H1 (cell line): ENCODE measurements at regions not wholly inside any gene's neighbourhood (a gene's known extent, or its start where the extent isn't known, plus 50 kb on each side); places are given as distances from the start of the nearest gene placed in this dataset.

Experiments used
- CTCF ChIA-PET: fragments of 300-600 bp; sonication (Branson Sonifier 250); formaldehyde crosslinking; loops from one replicate; lab custom pipeline; 2021; ENCODE audit not compliant: partially characterized antibody; lab: Charles Lee
- POLR2A ChIA-PET: fragments of 300-600 bp; sonication (Branson Sonifier 250); formaldehyde crosslinking; loops from one replicate; lab custom pipeline; 2021; ENCODE audit warnings: inconsistent platforms; ENCODE audit not compliant: partially characterized antibody; lab: Charles Lee
- DNase-seq, 2 experiments: peaks; one replicate each; pipeline versions ENCODE4 v3.0.0 to v3.0.0-alpha.2; 2010 to 2022; ENCODE audit warnings: low spot score in 2 of 2, low read depth in 1 of 2, mixed read lengths in 1 of 2
- FAIRE-seq: peaks from 2 replicates; lab custom pipeline; 2011; peaks lifted over from hg19 to GRCh38; lab: Jason Lieb, UNC
- H2AFZ ChIP-seq: 2 replicates; pipeline ENCODE4 v1.8.1; 2012; ENCODE audit warnings: low read length, inconsistent platforms
- H2AK5ac ChIP-seq: 2 replicates; pipeline ENCODE4 v1.6.1; 2013; ENCODE audit warnings: low read depth, low read length
- H2BK120ac ChIP-seq: replicated peaks from 2 replicates; pipeline ENCODE3; 2013; ENCODE audit warnings: low read depth, low read length, inconsistent platforms
- H2BK12ac ChIP-seq: 2 replicates; pipeline ENCODE4 v1.6.1; 2013; ENCODE audit warnings: low read depth, low read length
- H2BK15ac ChIP-seq: 2 replicates; pipeline ENCODE4 v1.6.1; 2013; ENCODE audit warnings: low read length
- H2BK20ac ChIP-seq: 2 replicates; pipeline ENCODE4 v1.6.1; 2013; ENCODE audit warnings: low read length
- H2BK5ac ChIP-seq: 2 replicates; pipeline ENCODE4 v1.6.1; 2013; ENCODE audit warnings: low read depth, low read length
- H3K14ac ChIP-seq: 2 replicates; pipeline ENCODE4 v1.6.1; 2013; ENCODE audit warnings: inconsistent platforms; ENCODE audit not compliant: insufficient read length
- H3K18ac ChIP-seq: 2 replicates; pipeline ENCODE4 v1.6.1; 2013; ENCODE audit warnings: low read length; ENCODE audit errors: extremely low read depth
- H3K23ac ChIP-seq: 2 replicates; pipeline ENCODE4 v1.6.1; 2013; ENCODE audit warnings: inconsistent platforms; ENCODE audit not compliant: insufficient read length
- H3K23me2 ChIP-seq: 2 replicates; pipeline ENCODE4 v1.6.1; 2013; ENCODE audit warnings: low read depth, low read length
- H3K27ac ChIP-seq: 2 replicates; pipeline ENCODE4 v1.6.1; 2011; ENCODE audit warnings: low read depth, low read length, inconsistent platforms
- H3K27me3 ChIP-seq, 4 experiments: replicated peaks in 1 of 4; 1 replicate in 1 of 4; 2 replicates in 3 of 4; pipeline versions ENCODE4 v1.6.1 to v1.8.1; 2011 to 2013; ENCODE audit warnings: low read length in 3 of 4, mild to moderate bottlenecking in 3 of 4, inconsistent platforms in 2 of 4, mixed read lengths in 2 of 4, moderate library complexity in 1 of 4; ENCODE audit not compliant: control insufficient read depth in 3 of 4, insufficient read depth in 3 of 4; ENCODE audit errors: extremely low read depth in 1 of 4
- H3K36me3 ChIP-seq, 4 experiments: 2 replicates each; pipeline versions ENCODE4 v1.6.1 to v1.8.1; 2011 to 2013; ENCODE audit warnings: mild to moderate bottlenecking in 4 of 4, low read length in 3 of 4, moderate library complexity in 2 of 4, control low read depth in 1 of 4, inconsistent platforms in 1 of 4; ENCODE audit not compliant: insufficient read depth in 4 of 4, control insufficient read depth in 2 of 4
- H3K4ac ChIP-seq: replicated peaks from 2 replicates; pipeline ENCODE3; 2013; ENCODE audit warnings: low read length, low read depth, mixed read lengths, inconsistent platforms; ENCODE audit not compliant: insufficient read length
- H3K4me1 ChIP-seq, 4 experiments: replicated peaks in 1 of 4; 1 replicate in 1 of 4; 2 replicates in 3 of 4; pipeline versions ENCODE4 v1.6.1 to v1.8.1; 2011 to 2013; ENCODE audit warnings: low read length in 3 of 4, inconsistent platforms in 2 of 4, mixed read lengths in 1 of 4; ENCODE audit not compliant: insufficient read depth in 4 of 4, control insufficient read depth in 3 of 4
- H3K4me2 ChIP-seq, 2 experiments: 2 replicates each; pipeline versions ENCODE4 v1.6.1 to v1.8.1; 2011 to 2013; ENCODE audit warnings: low read depth in 2 of 2, low read length in 2 of 2, control low read depth in 1 of 2, inconsistent platforms in 1 of 2, mild to moderate bottlenecking in 1 of 2; ENCODE audit not compliant: insufficient read depth in 1 of 2
- H3K4me3 ChIP-seq, 4 experiments: fragments of 200-600, 300-600 bp in 1 of 4; sonication (generic), shearing (Covaris generic), sonication (Bioruptor Twin) in 1 of 4; 2 replicates each; pipeline versions ENCODE4 v1.5.1 to v1.8.1; 2011 to 2016; ENCODE audit warnings: low read length in 4 of 4, low read depth in 3 of 4, control low read depth in 2 of 4, inconsistent platforms in 2 of 4, mild to moderate bottlenecking in 2 of 4, mixed read lengths in 1 of 4, moderate library complexity in 1 of 4; ENCODE audit not compliant: insufficient read depth in 2 of 4; ENCODE audit errors: extremely low read depth in 1 of 4
- H3K56ac ChIP-seq: replicated peaks from 2 replicates; pipeline ENCODE3; 2013; ENCODE audit warnings: low read depth, mild to moderate bottlenecking, mixed read lengths, low read length, inconsistent platforms; ENCODE audit not compliant: insufficient read length
- H3K79me1 ChIP-seq: 2 replicates; pipeline ENCODE4 v1.6.1; 2013; ENCODE audit warnings: low read depth, low read length, control low read depth
- H3K79me2 ChIP-seq, 2 experiments: 2 replicates each; pipeline versions ENCODE4 v1.6.1 to v1.8.1; 2012 to 2013; ENCODE audit warnings: low read length in 2 of 2, mild to moderate bottlenecking in 2 of 2, inconsistent platforms in 1 of 2; ENCODE audit not compliant: insufficient read depth in 2 of 2, control insufficient read depth in 1 of 2
- H3K9ac ChIP-seq, 4 experiments: replicated peaks in 1 of 4; 1 replicate in 1 of 4; 2 replicates in 3 of 4; pipeline versions ENCODE4 v1.6.1 to v1.8.1; 2011 to 2013; ENCODE audit warnings: low read depth in 3 of 4, low read length in 3 of 4, control low read depth in 2 of 4, mild to moderate bottlenecking in 2 of 4, moderate library complexity in 2 of 4, inconsistent platforms in 1 of 4; ENCODE audit errors: extremely low read depth in 1 of 4
- H3K9me3 ChIP-seq, 2 experiments: 2 replicates each; pipeline versions ENCODE4 v1.6.1 to v1.8.1; 2012 to 2013; ENCODE audit warnings: mild to moderate bottlenecking in 2 of 2, moderate library complexity in 2 of 2, control low read depth in 1 of 2, inconsistent platforms in 1 of 2, low read depth in 1 of 2, low read length in 1 of 2, mixed read lengths in 1 of 2; ENCODE audit not compliant: insufficient read depth in 2 of 2
- H4K20me1 ChIP-seq, 2 experiments: replicated peaks in 1 of 2; 2 replicates each; pipeline versions ENCODE3 to v1.8.1; 2011 to 2013; ENCODE audit warnings: inconsistent platforms in 2 of 2, low read length in 2 of 2, mild to moderate bottlenecking in 1 of 2; ENCODE audit not compliant: insufficient read depth in 2 of 2, control insufficient read depth in 1 of 2
- H4K5ac ChIP-seq: 2 replicates; pipeline ENCODE4 v1.6.1; 2013; ENCODE audit warnings: low read length, low read depth, mixed read lengths, inconsistent platforms; ENCODE audit not compliant: insufficient read length
- H4K8ac ChIP-seq: 2 replicates; pipeline ENCODE4 v1.8.0; 2013; ENCODE audit warnings: mild to moderate bottlenecking, moderate library complexity, low read length, inconsistent platforms; ENCODE audit not compliant: insufficient read depth; ENCODE audit errors: extremely low read depth
- H4K91ac ChIP-seq: replicated peaks from 2 replicates; pipeline ENCODE3; 2013; ENCODE audit warnings: low read length, mixed read lengths, inconsistent platforms; ENCODE audit not compliant: insufficient read length
- ATF2 ChIP-seq: IDR thresholded peaks from 2 replicates; pipeline ENCODE4 v1.6.1; 2012; ENCODE audit warnings: low read length, inconsistent platforms
- ATF3 ChIP-seq: IDR thresholded peaks from 2 replicates; pipeline ENCODE4 v1.6.1; 2011; ENCODE audit warnings: low read depth, mild to moderate bottlenecking, low read length; ENCODE audit not compliant: insufficient read depth
- CBX5 ChIP-seq: fragments of 300-800, 300-1000 bp; sonication (generic); IDR thresholded peaks from 2 replicates; pipeline ENCODE4 v1.7.1; 2016; ENCODE audit warnings: antibody characterized with exemption, low read length, low read depth
- EP300 ChIP-seq, 2 experiments: IDR thresholded peaks; 1 replicate in 1 of 2; 2 replicates in 1 of 2; pipeline ENCODE4 v1.6.1; 2011 to 2012; ENCODE audit warnings: low read depth in 2 of 2, low read length in 2 of 2, mild to moderate bottlenecking in 2 of 2, borderline replicate concordance in 1 of 2, inconsistent platforms in 1 of 2, moderate library complexity in 1 of 2
- GABPA ChIP-seq: IDR thresholded peaks from 2 replicates; pipeline ENCODE4 v1.6.1; 2011; ENCODE audit warnings: mild to moderate bottlenecking, low read length, moderate library complexity, borderline replicate concordance; ENCODE audit not compliant: insufficient read depth
- HDAC2 ChIP-seq, 2 experiments: fragments of 300-600 bp in 1 of 2; sonication (generic) in 1 of 2; IDR thresholded peaks; 2 replicates each; pipeline ENCODE4 v1.6.1; 2011 to 2012; ENCODE audit warnings: low read depth in 2 of 2, low read length in 2 of 2, mild to moderate bottlenecking in 2 of 2, moderate library complexity in 2 of 2, borderline replicate concordance in 1 of 2, inconsistent platforms in 1 of 2
- JUND ChIP-seq: IDR thresholded peaks from 2 replicates; pipeline ENCODE4 v1.6.1; 2011; ENCODE audit warnings: mild to moderate bottlenecking, improper control_type of control experiment, low read length
- PHF8 ChIP-seq: fragments of 200-600 bp; sonication (generic); conservative IDR thresholded peaks from 2 replicates; pipeline ENCODE4 v1.7.1; 2012; ENCODE audit warnings: low read depth, mild to moderate bottlenecking, inconsistent platforms, low read length, moderate library complexity
- POLR2AphosphoS5 ChIP-seq: IDR thresholded peaks from 2 replicates; pipeline ENCODE4 v1.6.1; 2011; ENCODE audit warnings: low read depth, low read length
- SIX5 ChIP-seq: IDR thresholded peaks from 2 replicates; pipeline ENCODE4 v1.6.1; 2011; ENCODE audit warnings: mild to moderate bottlenecking, low read depth, low read length
- SUZ12 ChIP-seq: fragments of 200-600 bp; sonication (generic); IDR thresholded peaks from 2 replicates; pipeline ENCODE4 v1.6.1; 2012; ENCODE audit warnings: mild to moderate bottlenecking, inconsistent platforms, low read length, moderate library complexity, mixed read lengths
- TAF1 ChIP-seq: IDR thresholded peaks from 2 replicates; pipeline ENCODE4 v1.6.1; 2011; ENCODE audit warnings: mild to moderate bottlenecking, low read depth, low read length
- WGBS, 2 experiments: shearing (Covaris generic) in 1 of 2; methylation state at CpG; one replicate each; pipeline versions ENCODE4 v1.1.6 to v1.1.7; 2013 to 2015; ENCODE audit warnings: low lambda C conversion rate in 2 of 2, mixed read lengths in 2 of 2, inconsistent platforms in 1 of 2, low coverage in 1 of 2, missing lambda C conversion rate in 1 of 2; ENCODE audit not compliant: insufficient replicate concordance in 2 of 2, insufficient coverage in 1 of 2, insufficient read length in 1 of 2; ENCODE audit errors: extremely low coverage in 1 of 2, missing lambda C conversion rate in 1 of 2; 5-methylcytosine and 5-hydroxymethylcytosine counted together

- H3K56ac ChIP-seq = no peak overlapping the region
- DNase-seq (no peak), FAIRE-seq (no peak)
- 0 out of 2 replicates have a peak, but pooled peaks cover 2% of the 10 kb centered on the region for H3K23me2 ChIP-seq
- ChIA-PET POLR2A (no interaction called here), CTCF (no interaction called here)
- no peak overlapping the region for H2BK12ac ChIP-seq
- H2BK120ac ChIP-seq = no peak overlapping the region
- 88% methylated on average over 1 of the region's 1 CpG; no CpG with 5 or more reads in 1 of the 2 experiments for WGBS, 2 experiments
- no peak overlapping the region for H4K91ac ChIP-seq
- no peak overlapping the region for H3K4me2 ChIP-seq
- no peak overlapping the region for H3K14ac ChIP-seq
- H3K27ac ChIP-seq = no peak overlapping the region
- no peaks in the 10 kb centered on the region for H3K4me1 ChIP-seq
- 0 out of 7 replicates have a peak, but pooled peaks cover 0 to under 1% (median 0%) of the 10 kb centered on the region in 4 experiments for H3K27me3 ChIP-seq
- H3K18ac ChIP-seq = no peak overlapping the region
- H3K4me3 ChIP-seq = no peak overlapping the region
- H4K5ac ChIP-seq = no peak overlapping the region
- H4K20me1 ChIP-seq = no peaks in the 10 kb centered on the region
- no peak overlapping the region for H4K8ac ChIP-seq
- H3K9me3 ChIP-seq = peaks cover 20% of the 10 kb centered on the region in 2 experiments; a peak in 3 of 4 replicates
- H3K79me2 ChIP-seq = no peaks in the 10 kb centered on the region
- no peak overlapping the region for H2BK5ac ChIP-seq
- 0 out of 8 replicates have a peak, but pooled peaks cover 0 to 3% (median 0%) of the 10 kb centered on the region in 4 experiments for H3K36me3 ChIP-seq
- no peak overlapping the region for H2BK15ac ChIP-seq
- H2AK5ac ChIP-seq = no peak overlapping the region
- H2AFZ ChIP-seq = no peak overlapping the region
- H3K9ac ChIP-seq = no peak overlapping the region
- H2BK20ac ChIP-seq = no peak overlapping the region
- H3K23ac ChIP-seq = no peak overlapping the region
- no peak overlapping the region for H3K4ac ChIP-seq
- no peaks in the 10 kb centered on the region for H3K79me1 ChIP-seq
- TF ChIP-seq TAF1 (no peak), ATF3 (no peak), SIX5 (no peak), CBX5 (no peak), HDAC2 (IDR thresholded peaks at IDR 0.05; ENCODE audit: borderline replicate concordance in 1 of 2, low read depth in 2 of 2, low read length in 2 of 2) (no peak), GABPA (no peak), POLR2AphosphoS5 (no peak), SUZ12 (no peak), JUND (no peak), ATF2 (no peak), PHF8 (no peak), EP300 (IDR thresholded peaks at IDR 0.05; ENCODE audit: borderline replicate concordance in 1 of 2, low read depth in 2 of 2, low read length in 2 of 2) (no peak)
These were observed 76.4 kb upstream of the TMEM158 start for GRCh38 chr3:45302470-45302869.
